Muscle layer of colon (tissue), 2 donors: ENCODE measurements at regions not wholly inside any gene's neighbourhood (a gene's known extent, or its start where the extent isn't known, plus 50 kb on each side); places are given as distances from the start of the nearest gene placed in this dataset.

Experiments used
- H3K27ac ChIP-seq: one replicate; pipeline ENCODE4 v1.7.0; 2013; ENCODE audit warnings: low read depth, mild to moderate bottlenecking, low read length, moderate library complexity
- H3K27me3 ChIP-seq, 2 donors: one replicate each; pipeline ENCODE4 v1.7.0; 2013; ENCODE audit warnings: low read length in 2 of 2, mild to moderate bottlenecking in 2 of 2; ENCODE audit not compliant: insufficient read depth in 2 of 2, control insufficient read depth in 1 of 2
- H3K36me3 ChIP-seq: one replicate; pipeline ENCODE4 v1.7.0; 2013; ENCODE audit warnings: mild to moderate bottlenecking, low read length; ENCODE audit not compliant: insufficient read depth
- H3K4me1 ChIP-seq: one replicate; pipeline ENCODE4 v1.7.0; 2013; ENCODE audit warnings: mild to moderate bottlenecking, low read length; ENCODE audit not compliant: insufficient read depth
- H3K4me3 ChIP-seq, 2 donors: one replicate each; pipeline ENCODE4 v1.7.0; 2013; ENCODE audit warnings: low read length in 2 of 2, low read depth in 1 of 2, mild to moderate bottlenecking in 1 of 2, moderate library complexity in 1 of 2
- H3K9ac ChIP-seq: one replicate; pipeline ENCODE4 v1.7.0; 2013; ENCODE audit warnings: low read length
- H3K9me3 ChIP-seq: one replicate; pipeline ENCODE4 v1.7.0; 2013; ENCODE audit warnings: mild to moderate bottlenecking, low read length
- donor health status: abdominal sarcoma.
- donor health status: Adenocarcinoma of cecum.

DNA sequence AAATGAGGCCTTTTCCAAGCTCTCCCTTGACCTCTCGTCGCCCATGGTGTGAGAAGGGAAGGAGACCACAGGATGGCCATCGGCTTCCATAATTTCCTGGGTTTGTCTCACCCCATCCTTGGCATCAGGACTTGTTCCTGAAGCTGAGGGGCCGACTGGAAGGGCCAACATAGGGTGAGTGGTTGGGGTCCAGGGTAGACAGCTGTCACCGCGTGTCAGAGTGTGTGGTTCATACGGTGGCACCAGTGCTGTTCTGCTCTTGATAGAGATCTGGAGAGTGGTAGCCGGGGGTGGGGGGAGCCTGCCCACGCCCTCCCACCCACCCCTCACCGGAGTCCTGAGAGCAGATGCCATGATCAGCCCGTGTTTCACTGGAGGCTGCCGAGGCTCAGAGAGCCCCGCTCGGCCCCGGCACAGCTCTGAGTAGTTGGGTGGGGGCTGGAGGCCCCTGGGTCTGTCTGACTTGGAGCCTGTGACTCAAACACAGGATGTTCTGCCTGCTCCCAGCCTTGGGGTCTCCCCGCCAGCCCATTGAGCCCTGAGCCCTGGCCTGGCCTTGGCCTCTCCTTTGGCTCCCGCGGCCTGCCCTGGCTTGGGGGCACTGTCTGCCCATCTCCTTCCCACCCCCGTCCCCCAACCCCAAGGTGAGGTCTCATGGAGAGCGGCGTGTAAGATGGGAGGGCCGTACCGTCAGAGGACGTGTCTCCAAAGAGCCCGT, 53.1 kb upstream of the IER5L start:
- Histone ChIP-seq H3K27me3 (no peaks in the 10 kb centered on the region), H3K9ac (no peak overlapping the region), H3K27ac (no peak overlapping the region), H3K9me3 (no peaks in the 10 kb centered on the region), H3K36me3 (no peaks in the 10 kb centered on the region), H3K4me3 (no peak overlapping the region), H3K4me1 (no peaks in the 10 kb centered on the region)

DNA sequence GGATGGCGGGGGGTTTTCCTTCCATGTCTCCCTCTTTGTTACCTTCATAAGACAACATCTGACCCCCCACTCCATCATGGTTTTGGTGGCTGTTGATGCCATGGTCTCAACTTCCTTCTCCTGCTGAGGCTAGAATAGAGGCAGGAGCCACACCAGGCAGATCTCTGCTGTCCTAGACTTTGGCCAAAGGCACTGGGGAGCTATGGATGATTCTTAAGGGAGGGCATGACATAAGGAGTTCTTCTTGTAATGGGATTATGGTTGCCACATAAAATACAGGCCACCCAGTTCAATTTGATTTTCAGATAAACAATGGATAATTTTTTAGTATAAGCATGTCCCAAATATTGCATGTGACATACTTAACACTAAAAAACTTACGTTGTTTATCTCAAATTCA, 52.2 kb upstream of the IER5L start:
- no peak overlapping the region for H3K27ac ChIP-seq
- H3K4me3 ChIP-seq: no peak overlapping the region
- no peak overlapping the region for H3K9ac ChIP-seq
- no peaks in the 10 kb centered on the region for H3K36me3 ChIP-seq
- H3K4me1 ChIP-seq: no peaks in the 10 kb centered on the region
- H3K27me3 ChIP-seq: no peaks in the 10 kb centered on the region
- no peaks in the 10 kb centered on the region for H3K9me3 ChIP-seq
